ENCODE measurements at regions not wholly inside any gene's neighbourhood (a gene's known extent, or its start where the extent isn't known, plus 50 kb on each side); places are given as distances from the start of the nearest gene placed in this dataset.

DNA sequence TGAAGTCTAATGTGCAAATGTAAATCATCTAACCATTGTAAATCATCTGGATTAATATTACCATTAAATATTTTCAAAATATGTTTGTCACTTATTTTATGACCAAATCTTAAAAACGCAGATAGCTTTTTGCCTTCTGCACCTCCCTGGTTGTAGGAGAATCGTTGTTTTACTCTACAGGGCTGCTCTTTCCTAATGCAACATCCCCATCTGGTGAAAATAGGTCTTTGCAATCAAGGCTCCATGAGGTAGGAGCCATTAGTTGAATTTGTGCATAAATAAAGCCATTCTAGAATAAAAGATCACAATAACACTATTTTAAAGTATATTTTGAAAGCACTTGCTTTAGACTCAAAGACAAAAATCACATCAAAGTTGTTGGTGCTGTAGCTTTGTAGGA, 535.6 kb upstream of the AGTR1 start:
- CTCF ChIA-PET: no interaction called here
- DNase-seq (ENCODE audit: low read depth, low spot score): no peak
- POLR2A ChIA-PET: no interaction called here

GRCh38 chr3:148168347-148168746, 529.4 kb upstream of the AGTR1 start:
- ChIA-PET CTCF (no interaction called here), POLR2A (no interaction called here)
- no peak overlapping the region for H3K4me3 ChIP-seq (ENCODE audit: low read depth, low read length)
- TF ChIP-seq, protein P1, sequence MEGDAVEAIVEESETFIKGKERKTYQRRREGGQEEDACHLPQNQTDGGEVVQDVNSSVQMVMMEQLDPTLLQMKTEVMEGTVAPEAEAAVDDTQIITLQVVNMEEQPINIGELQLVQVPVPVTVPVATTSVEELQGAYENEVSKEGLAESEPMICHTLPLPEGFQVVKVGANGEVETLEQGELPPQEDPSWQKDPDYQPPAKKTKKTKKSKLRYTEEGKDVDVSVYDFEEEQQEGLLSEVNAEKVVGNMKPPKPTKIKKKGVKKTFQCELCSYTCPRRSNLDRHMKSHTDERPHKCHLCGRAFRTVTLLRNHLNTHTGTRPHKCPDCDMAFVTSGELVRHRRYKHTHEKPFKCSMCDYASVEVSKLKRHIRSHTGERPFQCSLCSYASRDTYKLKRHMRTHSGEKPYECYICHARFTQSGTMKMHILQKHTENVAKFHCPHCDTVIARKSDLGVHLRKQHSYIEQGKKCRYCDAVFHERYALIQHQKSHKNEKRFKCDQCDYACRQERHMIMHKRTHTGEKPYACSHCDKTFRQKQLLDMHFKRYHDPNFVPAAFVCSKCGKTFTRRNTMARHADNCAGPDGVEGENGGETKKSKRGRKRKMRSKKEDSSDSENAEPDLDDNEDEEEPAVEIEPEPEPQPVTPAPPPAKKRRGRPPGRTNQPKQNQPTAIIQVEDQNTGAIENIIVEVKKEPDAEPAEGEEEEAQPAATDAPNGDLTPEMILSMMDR (IDR thresholded peaks at IDR 0.05; ENCODE audit: insufficient read depth, low read length, missing control alignments): no peak
- no peak for DNase-seq (ENCODE audit: low read depth, low spot score)

More for the DNA sequence above, 535.6 kb upstream of the AGTR1 start:
- no peak overlapping the region for H3K4me3 ChIP-seq (ENCODE audit: low read depth, low read length)
- TF ChIP-seq, protein P1 (IDR thresholded peaks at IDR 0.05; ENCODE audit: insufficient read depth, low read length, missing control alignments): no peak

DNA sequence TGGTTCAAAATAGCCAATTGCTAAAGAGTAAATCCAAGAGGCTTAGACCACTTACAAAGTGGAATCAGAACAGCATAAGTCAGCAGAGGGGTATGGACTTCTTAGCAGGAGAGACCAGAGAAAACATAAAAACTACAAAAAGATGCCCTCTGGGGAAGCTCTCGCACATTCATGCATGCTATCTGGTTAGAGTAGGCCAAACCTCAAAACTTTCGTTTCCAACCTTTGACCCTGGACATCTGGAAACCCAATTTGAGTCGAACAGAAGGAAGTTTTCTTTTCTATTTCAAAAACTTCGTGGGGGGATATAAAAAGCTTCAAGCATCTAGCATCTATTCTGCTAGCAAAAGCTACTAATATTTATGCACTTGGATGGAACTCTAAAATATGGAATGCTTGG, 523.9 kb upstream of the AGTR1 start:
- ChIA-PET CTCF (no interaction called here), POLR2A (no interaction called here)
- TF ChIP-seq, protein P1 (IDR thresholded peaks at IDR 0.05; ENCODE audit: insufficient read depth, low read length, missing control alignments): no peak
- no peak overlapping the region for H3K4me3 ChIP-seq (ENCODE audit: low read depth, low read length)
- no peak for DNase-seq (ENCODE audit: low read depth, low spot score)

DNA sequence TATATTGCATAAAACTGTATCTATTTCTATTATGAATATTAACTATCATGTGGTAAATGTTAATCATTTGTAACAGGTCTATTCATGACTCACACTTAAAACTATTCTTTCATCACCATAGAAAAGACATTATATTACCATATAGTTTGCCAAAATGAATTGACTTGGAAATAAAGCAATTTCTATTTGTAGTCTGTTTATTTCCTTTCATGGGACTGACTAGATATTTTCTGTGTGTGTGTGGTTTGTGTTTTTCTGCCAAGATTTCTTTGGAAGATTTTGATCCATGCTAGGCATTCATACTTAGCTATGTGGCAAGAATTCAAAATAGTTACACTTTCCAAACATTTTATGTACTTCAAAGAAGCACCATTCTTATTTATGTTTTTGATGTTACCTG, 522.5 kb upstream of the AGTR1 start:
- peak; percentile 36 for DNase-seq (ENCODE audit: low read depth, low spot score)
- TF ChIP-seq, protein P1 (IDR thresholded peaks at IDR 0.05; ENCODE audit: insufficient read depth, low read length, missing control alignments): no peak
- H3K4me3 ChIP-seq (ENCODE audit: low read depth, low read length): no peak overlapping the region
- POLR2A ChIA-PET: no interaction called here
- CTCF ChIA-PET: no interaction called here

- ChIA-PET CTCF (no interaction called here), POLR2A (no interaction called here)
- no peak for DNase-seq (ENCODE audit: low read depth, low spot score)
- TF ChIP-seq, protein P1 (IDR thresholded peaks at IDR 0.05; ENCODE audit: insufficient read depth, low read length, missing control alignments): no peak
- H3K4me3 ChIP-seq (ENCODE audit: low read depth, low read length): no peak overlapping the region
Measured at GRCh38 chr3:148178503-148178902, 519.2 kb upstream of the AGTR1 start.

DNA sequence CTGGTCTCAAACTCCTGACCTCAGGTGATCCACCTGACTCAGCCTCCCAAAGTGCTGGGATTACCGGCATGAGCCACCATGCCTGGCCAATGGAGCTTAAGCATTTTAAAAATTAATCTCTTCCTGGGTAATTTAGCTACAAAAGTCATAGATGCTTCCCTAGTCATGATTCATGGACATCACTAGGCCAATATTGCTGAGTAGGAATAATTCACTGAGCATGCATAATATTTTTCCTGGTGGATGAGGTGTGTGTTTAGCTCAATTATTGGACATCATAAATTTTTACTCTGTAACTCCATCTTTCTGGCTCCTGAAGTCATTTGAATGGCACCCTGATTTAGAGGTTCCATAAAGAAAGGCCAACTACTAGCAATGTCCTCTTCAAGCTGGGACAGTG, 512.9 kb upstream of the AGTR1 start:
- POLR2A ChIA-PET: no interaction called here

More for the DNA sequence above, 512.9 kb upstream of the AGTR1 start:
- TF ChIP-seq, protein P1 (IDR thresholded peaks at IDR 0.05; ENCODE audit: insufficient read depth, low read length, missing control alignments): no peak
- CTCF ChIA-PET: interaction anchor here (1.9 kb wide), 1 partner anchor 18 kb away, joined by 6 read pairs; no protein-coding TSS in a partner anchor
- no peak for DNase-seq (ENCODE audit: low read depth, low spot score)
- no peak overlapping the region for H3K4me3 ChIP-seq (ENCODE audit: low read depth, low read length)

Data from AG04449 (cell line).